Osteocyte (in vitro differentiated cells): ENCODE measurements at regions not wholly inside any gene's neighbourhood (a gene's known extent, or its start where the extent isn't known, plus 50 kb on each side); places are given as distances from the start of the nearest gene placed in this dataset.

Source experiments
- DNase-seq: peaks from one replicate; pipeline ENCODE4 v3.0.0; 2021; ENCODE audit warnings: mixed read lengths; ENCODE audit not compliant: unreplicated experiment; ENCODE audit errors: extremely low spot score
- H3K27ac Mint-ChIP-seq: one replicate; pipeline ENCODE4 v1.8.0; 2021; ENCODE audit warnings: mild to moderate bottlenecking, mixed read lengths; ENCODE audit not compliant: unreplicated experiment
- H3K27me3 Mint-ChIP-seq: one replicate; pipeline ENCODE4 v1.8.0; 2021; ENCODE audit warnings: mixed read lengths; ENCODE audit not compliant: unreplicated experiment
- H3K36me3 Mint-ChIP-seq: one replicate; pipeline ENCODE4 v1.8.0; 2021; ENCODE audit warnings: mixed read lengths; ENCODE audit not compliant: unreplicated experiment
- H3K4me1 Mint-ChIP-seq: one replicate; pipeline ENCODE4 v1.8.0; 2021; ENCODE audit warnings: mixed read lengths; ENCODE audit not compliant: unreplicated experiment
- H3K4me3 Mint-ChIP-seq: one replicate; pipeline ENCODE4 v1.8.0; 2021; ENCODE audit warnings: mild to moderate bottlenecking, moderate library complexity, mixed read lengths; ENCODE audit not compliant: unreplicated experiment
- H3K9me3 Mint-ChIP-seq: one replicate; pipeline ENCODE4 v1.8.0; 2021; ENCODE audit warnings: mixed read lengths; ENCODE audit not compliant: unreplicated experiment
- TF ChIP-seq, protein P1 (sequence below): fragments of 200-600 bp; sonication (generic); IDR thresholded peaks from 2 replicates; pipeline ENCODE4 v1.5.0; 2021; ENCODE audit warnings: antibody characterized with exemption, mild to moderate bottlenecking, moderate library complexity

DNA sequence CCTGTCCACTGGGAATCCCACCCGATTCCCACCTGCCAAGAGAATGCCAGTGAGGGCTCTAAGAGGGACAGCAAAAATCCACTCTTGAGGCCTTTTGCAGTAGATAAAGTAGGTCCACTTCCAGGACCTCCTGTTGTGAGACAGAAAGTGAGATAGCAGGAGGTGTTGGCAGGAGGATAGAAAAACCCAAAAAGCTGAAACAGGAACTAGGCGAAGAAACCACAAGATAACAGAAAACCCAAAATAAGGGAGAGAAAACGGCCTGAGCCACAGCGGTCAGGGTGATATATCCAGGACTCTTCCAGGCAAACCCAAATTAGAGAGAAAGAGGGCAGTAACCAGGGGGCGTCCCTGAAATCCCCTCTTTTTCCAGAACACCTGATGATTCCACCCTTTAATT, 79.7 kb upstream of the LINC01488 start:
- DNase-seq = no peak
- Mint-ChIP-seq H3K4me3 (no peak overlapping the region), H3K36me3 (no peaks in the 10 kb centered on the region), H3K4me1 (peaks cover 20% of the 10 kb centered on the region), H3K27ac (no peak overlapping the region), H3K9me3 (peaks cover 11% of the 10 kb centered on the region), H3K27me3 (no peaks in the 10 kb centered on the region)
- TF ChIP-seq, protein P1, sequence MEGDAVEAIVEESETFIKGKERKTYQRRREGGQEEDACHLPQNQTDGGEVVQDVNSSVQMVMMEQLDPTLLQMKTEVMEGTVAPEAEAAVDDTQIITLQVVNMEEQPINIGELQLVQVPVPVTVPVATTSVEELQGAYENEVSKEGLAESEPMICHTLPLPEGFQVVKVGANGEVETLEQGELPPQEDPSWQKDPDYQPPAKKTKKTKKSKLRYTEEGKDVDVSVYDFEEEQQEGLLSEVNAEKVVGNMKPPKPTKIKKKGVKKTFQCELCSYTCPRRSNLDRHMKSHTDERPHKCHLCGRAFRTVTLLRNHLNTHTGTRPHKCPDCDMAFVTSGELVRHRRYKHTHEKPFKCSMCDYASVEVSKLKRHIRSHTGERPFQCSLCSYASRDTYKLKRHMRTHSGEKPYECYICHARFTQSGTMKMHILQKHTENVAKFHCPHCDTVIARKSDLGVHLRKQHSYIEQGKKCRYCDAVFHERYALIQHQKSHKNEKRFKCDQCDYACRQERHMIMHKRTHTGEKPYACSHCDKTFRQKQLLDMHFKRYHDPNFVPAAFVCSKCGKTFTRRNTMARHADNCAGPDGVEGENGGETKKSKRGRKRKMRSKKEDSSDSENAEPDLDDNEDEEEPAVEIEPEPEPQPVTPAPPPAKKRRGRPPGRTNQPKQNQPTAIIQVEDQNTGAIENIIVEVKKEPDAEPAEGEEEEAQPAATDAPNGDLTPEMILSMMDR = no peak

DNA sequence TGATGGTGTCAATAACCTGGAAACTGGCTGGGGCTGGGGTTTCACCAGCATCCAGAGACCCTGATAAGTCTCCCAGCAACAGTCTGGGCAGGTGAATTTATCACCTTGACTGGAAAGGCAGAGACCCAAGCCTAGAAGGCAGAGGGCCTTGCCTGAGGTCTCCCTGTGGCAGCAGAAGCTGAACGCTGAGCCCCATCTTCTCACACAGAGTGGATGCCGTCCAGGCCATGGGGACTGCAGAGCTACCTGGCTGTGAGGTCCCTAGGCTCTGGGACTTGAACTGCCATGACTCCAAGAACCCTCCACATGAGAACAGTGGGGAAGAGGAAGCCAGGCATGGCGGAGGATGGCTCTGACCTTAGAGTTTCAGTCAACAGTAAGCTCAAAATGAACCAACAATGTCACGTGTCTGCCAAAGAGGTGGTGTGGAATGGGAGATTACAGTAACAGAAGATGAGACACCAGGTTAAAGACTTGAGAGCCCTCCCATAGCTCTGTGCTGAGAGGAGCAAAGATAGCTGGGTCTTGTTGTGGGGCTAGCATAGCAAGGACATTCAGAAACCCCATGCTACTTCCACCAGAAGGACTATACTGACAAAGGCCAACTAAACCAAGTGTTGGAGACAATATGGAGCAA, 79.1 kb upstream of the LINC01488 start:
- Mint-ChIP-seq H3K9me3 (peaks cover 11% of the 10 kb centered on the region), H3K36me3 (no peaks in the 10 kb centered on the region), H3K4me1 (peaks cover 20% of the 10 kb centered on the region), H3K27ac (no peak overlapping the region), H3K4me3 (no peak overlapping the region), H3K27me3 (no peaks in the 10 kb centered on the region)
- TF ChIP-seq, protein P1 = no peak
- no peak for DNase-seq

DNA sequence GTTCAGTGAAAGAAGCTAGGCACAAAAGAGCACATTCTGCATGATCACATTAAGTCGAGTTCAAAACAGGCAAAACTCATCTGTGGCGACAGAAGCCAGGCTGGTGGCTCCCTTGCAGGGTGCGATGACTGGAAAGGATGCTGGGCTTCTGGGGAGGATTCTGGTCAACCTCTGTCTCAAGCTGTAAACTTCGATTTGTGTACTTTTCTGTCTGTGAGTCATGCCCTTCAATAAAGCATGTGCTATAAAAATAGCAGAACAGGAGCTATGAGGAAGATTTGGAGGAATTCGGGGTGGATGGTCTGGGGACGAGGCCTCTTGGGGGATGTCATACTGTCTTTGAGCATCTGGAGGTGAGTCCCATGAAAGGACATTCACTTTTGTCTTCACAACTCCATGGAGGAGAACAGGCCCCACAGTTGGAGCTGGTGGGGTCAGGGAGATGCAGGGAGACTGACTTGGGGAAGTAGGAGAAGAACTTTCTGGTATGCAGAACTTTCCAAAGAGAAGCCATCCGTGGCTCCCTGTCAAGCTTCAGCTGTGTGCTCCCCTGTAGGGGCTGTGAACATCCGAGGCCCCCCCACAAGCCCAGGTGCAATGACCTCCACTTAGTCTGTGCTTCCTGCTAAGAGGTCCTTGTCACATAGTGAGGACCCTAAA, 77.8 kb upstream of the LINC01488 start:
- peaks cover 15% of the 10 kb centered on the region for H3K4me1 Mint-ChIP-seq
- H3K36me3 Mint-ChIP-seq = no peaks in the 10 kb centered on the region
- no peak overlapping the region for H3K4me3 Mint-ChIP-seq
- no peak for DNase-seq
- peaks cover 6% of the 10 kb centered on the region for H3K27me3 Mint-ChIP-seq
- TF ChIP-seq, protein P1 = no peak
- H3K27ac Mint-ChIP-seq = no peak overlapping the region
- peaks cover 11% of the 10 kb centered on the region for H3K9me3 Mint-ChIP-seq

DNA sequence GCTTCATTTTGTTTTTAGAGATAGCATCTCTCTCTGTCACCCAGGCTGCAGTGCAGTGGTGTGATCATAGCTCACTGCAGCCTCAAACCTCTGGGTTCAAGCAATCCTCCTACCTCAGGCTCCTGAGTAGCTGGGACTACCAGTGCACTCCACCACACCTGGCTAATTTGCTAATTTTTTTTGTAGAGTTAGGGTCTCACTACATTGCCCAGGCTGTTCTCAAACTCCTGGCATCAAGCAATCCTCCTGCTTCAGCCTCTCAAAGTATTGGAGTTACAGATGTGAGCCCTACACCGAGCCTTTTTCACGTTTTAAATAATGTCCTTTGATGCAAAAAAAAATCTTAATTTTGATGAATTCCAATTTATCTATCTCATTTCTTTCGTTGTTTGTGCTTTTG, 75.4 kb upstream of the LINC01488 start:
- Mint-ChIP-seq H3K27me3 (peaks cover 6% of the 10 kb centered on the region), H3K4me1 (peaks cover 5% of the 10 kb centered on the region), H3K27ac (no peak overlapping the region), H3K9me3 (peaks cover 11% of the 10 kb centered on the region), H3K4me3 (no peak overlapping the region), H3K36me3 (no peaks in the 10 kb centered on the region)
- no peak for DNase-seq
- TF ChIP-seq, protein P1 = no peak

DNA sequence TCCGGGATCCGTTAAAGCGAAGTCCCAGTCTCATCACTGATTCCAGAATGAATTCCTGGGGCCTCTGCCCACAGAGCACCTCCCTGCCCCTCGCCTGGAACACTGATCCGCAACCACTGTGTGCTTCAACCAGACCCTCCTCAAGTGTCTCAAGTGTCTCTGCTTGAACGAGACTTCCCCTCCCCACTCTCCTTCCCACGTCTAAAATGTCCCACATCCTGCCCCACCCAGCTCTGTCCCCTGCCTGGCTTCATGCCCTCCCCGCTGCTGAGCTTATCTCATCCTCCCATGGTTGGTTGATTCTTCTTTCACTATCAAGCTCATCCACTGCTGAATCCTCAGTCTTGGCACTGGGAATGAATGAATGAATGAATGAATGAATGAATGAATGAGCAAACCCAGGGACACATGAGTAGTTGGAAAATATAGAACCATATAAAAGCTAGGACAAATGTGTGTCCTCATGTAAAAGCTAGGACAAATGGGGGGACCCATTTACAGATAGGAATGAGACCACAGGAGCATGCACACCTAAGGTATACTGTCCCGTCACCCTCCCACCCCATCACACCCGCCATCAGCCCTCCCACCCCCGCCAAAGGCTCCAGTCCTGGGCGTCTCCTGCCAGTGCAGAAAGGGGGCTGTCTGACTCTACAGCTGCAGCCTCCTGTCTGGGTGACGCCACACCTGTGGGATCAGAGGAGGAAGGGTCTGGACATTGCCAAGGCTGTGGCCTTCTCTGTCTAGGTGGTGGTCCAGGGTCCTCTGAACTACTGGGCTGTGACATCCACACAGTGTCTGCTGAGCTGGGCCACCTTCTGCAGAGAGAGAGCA, 71.4 kb upstream of the LINC01488 start:
- DNase-seq = no peak
- Mint-ChIP-seq H3K36me3 (no peaks in the 10 kb centered on the region), H3K27ac (no peak overlapping the region), H3K4me1 (no peaks in the 10 kb centered on the region), H3K4me3 (no peak overlapping the region), H3K9me3 (no peaks in the 10 kb centered on the region), H3K27me3 (peaks cover 6% of the 10 kb centered on the region)
- TF ChIP-seq, protein P1 = no peak
